Nephron progenitor cell (in vitro differentiated cells): ENCODE measurements at regions not wholly inside any gene's neighbourhood (a gene's known extent, or its start where the extent isn't known, plus 50 kb on each side); places are given as distances from the start of the nearest gene placed in this dataset.
"Not testable (repeated sequence)": the region's sequence is repeated elsewhere in the genome, so short reads cannot be mapped to it uniquely, and the experiment has no call there.

Experiments
- DNase-seq: peaks from one replicate; pipeline ENCODE4 v3.0.0; 2021
- H3K27ac Mint-ChIP-seq: 2 replicates; pipeline ENCODE4 v1.8.0; 2021; ENCODE audit warnings: mild to moderate bottlenecking, moderate library complexity, mixed read lengths
- H3K27me3 Mint-ChIP-seq: 2 replicates; pipeline ENCODE4 v1.8.0; 2021; ENCODE audit warnings: mild to moderate bottlenecking, low read depth, mixed read lengths; ENCODE audit not compliant: poor library complexity
- H3K36me3 Mint-ChIP-seq: 2 replicates; pipeline ENCODE4 v1.8.0; 2021; ENCODE audit warnings: low read depth, mixed read lengths
- H3K4me1 Mint-ChIP-seq: 2 replicates; pipeline ENCODE4 v1.8.0; 2021; ENCODE audit warnings: mixed read lengths
- H3K4me3 Mint-ChIP-seq: 2 replicates; pipeline ENCODE4 v1.8.0; 2021; ENCODE audit warnings: mild to moderate bottlenecking, moderate library complexity, mixed read lengths
- H3K9me3 Mint-ChIP-seq: 2 replicates; pipeline ENCODE4 v1.8.0; 2021; ENCODE audit warnings: mild to moderate bottlenecking, moderate library complexity, mixed read lengths
- TF ChIP-seq, protein P1 (sequence below): fragments of 200-600 bp; sonication (generic); IDR thresholded peaks from 2 replicates; pipeline ENCODE4 v1.5.0; 2021; ENCODE audit warnings: antibody characterized with exemption

GRCh38 chr9:28971881-28972280, 1398.6 kb upstream of the C9orf72 start:
- H3K4me3 Mint-ChIP-seq: no peak overlapping the region
- no peak for DNase-seq
- H3K9me3 Mint-ChIP-seq: peaks cover 10% of the 10 kb centered on the region
- H3K27me3 Mint-ChIP-seq: no peaks in the 10 kb centered on the region
- TF ChIP-seq, protein P1, sequence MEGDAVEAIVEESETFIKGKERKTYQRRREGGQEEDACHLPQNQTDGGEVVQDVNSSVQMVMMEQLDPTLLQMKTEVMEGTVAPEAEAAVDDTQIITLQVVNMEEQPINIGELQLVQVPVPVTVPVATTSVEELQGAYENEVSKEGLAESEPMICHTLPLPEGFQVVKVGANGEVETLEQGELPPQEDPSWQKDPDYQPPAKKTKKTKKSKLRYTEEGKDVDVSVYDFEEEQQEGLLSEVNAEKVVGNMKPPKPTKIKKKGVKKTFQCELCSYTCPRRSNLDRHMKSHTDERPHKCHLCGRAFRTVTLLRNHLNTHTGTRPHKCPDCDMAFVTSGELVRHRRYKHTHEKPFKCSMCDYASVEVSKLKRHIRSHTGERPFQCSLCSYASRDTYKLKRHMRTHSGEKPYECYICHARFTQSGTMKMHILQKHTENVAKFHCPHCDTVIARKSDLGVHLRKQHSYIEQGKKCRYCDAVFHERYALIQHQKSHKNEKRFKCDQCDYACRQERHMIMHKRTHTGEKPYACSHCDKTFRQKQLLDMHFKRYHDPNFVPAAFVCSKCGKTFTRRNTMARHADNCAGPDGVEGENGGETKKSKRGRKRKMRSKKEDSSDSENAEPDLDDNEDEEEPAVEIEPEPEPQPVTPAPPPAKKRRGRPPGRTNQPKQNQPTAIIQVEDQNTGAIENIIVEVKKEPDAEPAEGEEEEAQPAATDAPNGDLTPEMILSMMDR: no peak
- no peaks in the 10 kb centered on the region for H3K36me3 Mint-ChIP-seq
- no peak overlapping the region for H3K27ac Mint-ChIP-seq
- no peaks in the 10 kb centered on the region for H3K4me1 Mint-ChIP-seq

- TF ChIP-seq, protein P1: no peak
- no peaks in the 10 kb centered on the region for H3K27me3 Mint-ChIP-seq
- peaks cover 10% of the 10 kb centered on the region for H3K9me3 Mint-ChIP-seq
- H3K27ac Mint-ChIP-seq: no peak overlapping the region
- H3K4me1 Mint-ChIP-seq: no peaks in the 10 kb centered on the region
- no peak for DNase-seq
- H3K36me3 Mint-ChIP-seq: no peaks in the 10 kb centered on the region
- no peak overlapping the region for H3K4me3 Mint-ChIP-seq
These were observed 1403.0 kb upstream of the C9orf72 start for GRCh38 chr9:28976250-28976649.

DNA sequence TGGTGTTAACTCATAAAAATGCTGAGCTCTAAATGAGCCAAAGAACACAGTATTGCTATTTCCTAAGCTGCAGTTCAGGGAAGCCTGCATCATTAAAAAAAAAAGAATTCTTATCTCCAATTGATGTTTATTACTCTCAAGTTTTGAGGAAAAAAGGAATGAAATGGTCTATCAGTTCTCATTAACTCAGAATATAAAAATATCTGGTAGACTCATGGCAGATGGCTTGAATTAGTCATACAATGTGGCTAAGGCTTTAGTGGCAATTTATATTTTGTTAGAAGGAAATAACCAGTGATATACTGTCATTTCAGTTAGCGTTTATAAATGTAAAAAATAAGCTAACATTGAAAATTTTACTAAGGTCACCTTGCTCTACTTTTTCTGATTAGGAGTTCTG, 1403.4 kb upstream of the C9orf72 start:
- peaks cover 10% of the 10 kb centered on the region for H3K9me3 Mint-ChIP-seq
- TF ChIP-seq, protein P1: no peak
- H3K36me3 Mint-ChIP-seq: no peaks in the 10 kb centered on the region
- no peaks in the 10 kb centered on the region for H3K4me1 Mint-ChIP-seq
- no peaks in the 10 kb centered on the region for H3K27me3 Mint-ChIP-seq
- DNase-seq: no peak
- no peak overlapping the region for H3K4me3 Mint-ChIP-seq
- no peak overlapping the region for H3K27ac Mint-ChIP-seq

GRCh38 chr9:28981129-28981528, 1407.8 kb upstream of the C9orf72 start:
- TF ChIP-seq, protein P1: no peak
- H3K4me3 Mint-ChIP-seq: no peak overlapping the region
- no peak overlapping the region for H3K27ac Mint-ChIP-seq
- H3K27me3 Mint-ChIP-seq: no peaks in the 10 kb centered on the region
- H3K4me1 Mint-ChIP-seq: no peaks in the 10 kb centered on the region
- DNase-seq: no peak
- H3K9me3 Mint-ChIP-seq: no peaks in the 10 kb centered on the region
- no peaks in the 10 kb centered on the region for H3K36me3 Mint-ChIP-seq

GRCh38 chr9:28981711-28982110, 1408.4 kb upstream of the C9orf72 start:
- no peaks in the 10 kb centered on the region for H3K36me3 Mint-ChIP-seq
- TF ChIP-seq, protein P1: no peak
- no peak for DNase-seq
- H3K27ac Mint-ChIP-seq: no peak overlapping the region
- H3K4me1 Mint-ChIP-seq: no peaks in the 10 kb centered on the region
- H3K4me3 Mint-ChIP-seq: no peak overlapping the region
- no peaks in the 10 kb centered on the region for H3K9me3 Mint-ChIP-seq
- H3K27me3 Mint-ChIP-seq: no peaks in the 10 kb centered on the region

- Mint-ChIP-seq H3K9me3 (no peaks in the 10 kb centered on the region), H3K27me3 (no peaks in the 10 kb centered on the region), H3K4me1 (no peaks in the 10 kb centered on the region)
These were observed 1410.7 kb upstream of the C9orf72 start for GRCh38 chr9:28984016-28984415.

GRCh38 chr9:28990009-28990408, 1416.7 kb upstream of the C9orf72 start:
- not testable (repeated sequence) for H3K36me3 Mint-ChIP-seq, H3K4me3 Mint-ChIP-seq, DNase-seq, H3K27ac Mint-ChIP-seq, H3K27me3 Mint-ChIP-seq, H3K4me1 Mint-ChIP-seq
- peaks cover 16% of the 10 kb centered on the region for H3K9me3 Mint-ChIP-seq

More at GRCh38 chr9:28984016-28984415, 1410.7 kb upstream of the C9orf72 start:
- DNase-seq: no peak
- H3K27ac Mint-ChIP-seq: no peak overlapping the region
- TF ChIP-seq, protein P1: no peak
- H3K36me3 Mint-ChIP-seq: no peaks in the 10 kb centered on the region
- no peak overlapping the region for H3K4me3 Mint-ChIP-seq
